Testis (tissue), 2 donors: ENCODE measurements at regions not wholly inside any gene's neighbourhood (a gene's known extent, or its start where the extent isn't known, plus 50 kb on each side); places are given as distances from the start of the nearest gene placed in this dataset.

Experiments used
- CTCF ChIP-seq, 3 experiments: fragments of 450-650 bp in 2 of 3; fragments of 200-600 bp in 1 of 3; sonication (generic) in 1 of 3; IDR thresholded peaks; one replicate each; pipeline ENCODE4 v1.5.1; 2016 to 2019; ENCODE audit warnings: antibody characterized with exemption in 3 of 3, mild to moderate bottlenecking in 2 of 3, moderate library complexity in 1 of 3
- POLR2A ChIP-seq: fragments of 450-650 bp; IDR thresholded peaks from one replicate; pipeline ENCODE4 v1.6.1; 2017; ENCODE audit warnings: antibody characterized with exemption, mild to moderate bottlenecking, moderate library complexity

DNA sequence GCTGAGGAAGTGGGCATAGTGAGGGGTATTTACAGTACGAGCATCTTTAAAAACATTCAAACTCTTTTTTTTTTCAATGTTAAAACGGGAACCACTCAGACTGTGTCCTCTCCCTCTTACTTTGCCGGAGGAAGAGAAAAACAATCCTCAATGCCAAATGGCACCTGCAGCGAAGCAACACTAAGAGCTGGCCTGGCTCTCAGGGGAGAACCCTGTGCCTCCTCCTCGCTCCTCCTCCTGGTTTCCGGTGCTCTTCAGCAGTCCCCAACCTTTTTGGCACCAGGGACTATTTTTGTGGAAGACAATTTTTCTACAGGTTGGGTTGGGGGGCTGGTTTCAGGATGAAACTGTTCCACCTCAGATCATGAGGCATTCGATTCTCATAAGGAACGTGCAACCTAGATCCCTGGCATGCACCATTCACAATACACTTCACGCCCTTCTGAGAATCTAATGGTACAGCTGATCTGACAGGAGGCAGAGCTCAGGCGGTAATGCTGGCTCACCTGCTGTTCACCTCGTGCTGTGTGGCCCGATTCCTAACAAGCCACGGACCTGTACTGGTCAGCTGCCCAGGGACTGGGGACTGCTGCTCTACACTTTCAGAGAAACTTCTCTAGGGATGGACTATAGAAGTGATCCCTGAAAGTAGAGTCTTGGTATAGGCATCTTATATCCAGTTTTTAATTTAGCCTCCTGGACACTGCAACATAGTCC lies 404.1 kb downstream of the RAPGEF2 start:
- no peak for TF ChIP-seq CTCF (IDR thresholded peaks at IDR 0.05)
- TF ChIP-seq POLR2A = no peak
